HG02571 (cell line): ENCODE measurements at regions not wholly inside any gene's neighbourhood (a gene's known extent, or its start where the extent isn't known, plus 50 kb on each side); places are given as distances from the start of the nearest gene placed in this dataset.

Source experiments
- ATAC-seq: cut with Tn5 transposase; IDR thresholded peaks from one replicate; pipeline ENCODE4 v1.9.1; 2021; ENCODE audit warnings: mild to moderate bottlenecking, moderate library complexity; ENCODE audit not compliant: unreplicated experiment

DNA sequence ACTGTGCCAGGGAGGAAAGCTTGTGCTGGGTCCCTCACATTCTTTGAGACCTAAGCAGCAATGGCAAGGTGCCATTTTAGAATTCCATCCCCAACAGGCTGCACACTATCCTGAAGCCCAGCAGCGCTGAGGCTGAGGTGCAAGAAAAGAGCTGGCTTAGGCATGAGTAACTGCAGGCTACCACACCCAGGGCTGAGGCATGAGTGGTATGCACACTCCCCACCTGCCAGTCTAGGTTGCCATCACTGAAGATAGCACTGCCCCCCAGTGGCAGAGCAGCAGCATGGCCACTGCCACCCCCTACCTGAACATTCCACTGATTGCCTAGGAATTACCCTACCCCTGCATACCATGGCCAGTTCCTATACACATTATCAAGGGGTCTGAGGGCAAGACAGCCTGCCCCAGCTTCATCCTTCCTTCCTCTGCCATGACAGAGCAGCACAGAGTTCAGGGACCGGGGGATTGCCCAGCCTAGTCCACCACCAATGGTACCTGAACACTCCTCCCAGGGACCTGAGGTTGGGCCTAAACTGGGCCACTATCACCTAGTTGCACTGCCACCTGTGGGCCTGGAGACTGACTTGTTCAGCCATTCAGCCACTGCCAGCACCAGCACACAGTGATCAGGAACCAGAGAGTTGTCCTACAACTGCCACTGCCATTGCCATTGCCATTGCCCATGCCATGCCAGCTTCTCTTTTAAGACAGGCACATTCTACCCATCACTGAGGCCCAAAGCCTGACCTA is 129.8 kb downstream of the SATB1 start:
- ATAC-seq: peak; percentile 93

DNA sequence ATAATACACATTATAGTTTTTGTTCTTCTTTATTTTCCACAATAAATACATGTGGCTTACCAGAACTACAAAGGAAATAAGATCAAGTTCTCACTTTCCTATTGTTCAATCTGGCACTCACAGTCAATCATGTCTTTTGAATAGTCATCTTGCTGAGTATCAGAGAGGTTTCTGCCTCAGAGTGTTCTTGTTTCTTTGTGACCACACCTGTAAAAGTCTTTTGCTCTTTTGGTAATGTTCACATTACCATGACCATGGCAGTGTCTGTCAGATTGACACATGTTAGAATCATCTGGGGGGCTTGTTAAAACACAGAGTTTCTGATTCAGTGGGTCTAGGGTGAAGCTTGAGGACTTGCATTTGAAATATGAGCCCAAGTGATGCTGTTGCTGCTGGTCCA is 135.0 kb downstream of the SATB1 start:
- no peak for ATAC-seq

DNA sequence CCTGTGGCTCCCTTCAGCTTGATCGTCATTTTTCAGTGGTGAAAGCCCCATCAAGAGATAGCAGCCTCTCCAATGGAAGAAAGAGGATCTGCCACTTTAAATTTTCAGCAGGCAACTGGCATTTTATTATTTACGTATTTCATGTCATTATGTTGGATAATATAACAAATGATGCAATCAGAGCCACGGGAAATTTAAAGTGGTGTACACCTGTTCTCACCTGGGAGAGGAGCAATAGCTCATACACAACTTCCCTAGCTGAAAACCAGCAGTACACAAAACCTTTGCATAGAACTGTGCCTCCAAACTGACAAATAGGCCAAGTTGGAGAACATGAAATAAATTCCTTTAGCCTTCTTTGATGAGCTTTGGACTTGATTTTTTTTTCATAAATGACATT is 136.9 kb downstream of the SATB1 start:
- ATAC-seq: no peak

DNA sequence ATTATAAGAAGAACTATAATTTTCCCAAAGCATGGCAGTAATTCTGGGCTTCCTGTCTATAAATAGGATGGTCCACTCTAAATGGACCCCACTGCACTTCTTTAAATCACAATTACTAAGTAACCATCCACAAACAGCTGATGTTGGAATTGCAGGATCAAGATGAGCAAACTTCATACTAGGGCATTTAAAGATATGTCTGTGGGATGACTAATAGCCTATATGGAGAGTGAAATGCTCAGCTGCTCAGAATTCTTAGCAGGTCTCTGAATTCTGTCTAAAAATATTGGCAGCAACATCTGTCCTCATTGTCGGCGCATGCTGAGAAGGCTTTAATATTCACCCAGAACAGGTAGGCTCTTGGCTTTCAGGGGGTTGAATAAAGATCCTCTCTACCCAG is 140.4 kb downstream of the SATB1 start:
- ATAC-seq: no peak

DNA sequence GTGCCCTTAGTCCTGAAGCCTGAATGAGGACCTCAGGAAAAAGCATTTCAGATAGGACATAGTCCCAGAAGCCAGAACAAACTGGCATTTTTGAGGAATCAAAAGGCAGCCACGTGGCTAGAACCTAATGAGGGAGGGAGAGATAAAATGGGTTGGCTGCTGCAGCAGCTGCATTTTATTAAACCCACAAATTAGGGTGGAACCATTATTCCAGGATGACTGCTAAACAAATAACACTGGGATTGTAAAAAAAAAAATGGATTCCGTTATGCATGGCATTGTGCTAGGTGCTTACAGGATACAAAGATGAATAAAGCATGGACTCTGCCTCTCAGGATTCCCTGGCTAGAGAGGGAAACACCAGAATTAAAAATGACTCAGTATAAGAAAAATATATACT is 141.5 kb downstream of the SATB1 start:
- no peak for ATAC-seq

DNA sequence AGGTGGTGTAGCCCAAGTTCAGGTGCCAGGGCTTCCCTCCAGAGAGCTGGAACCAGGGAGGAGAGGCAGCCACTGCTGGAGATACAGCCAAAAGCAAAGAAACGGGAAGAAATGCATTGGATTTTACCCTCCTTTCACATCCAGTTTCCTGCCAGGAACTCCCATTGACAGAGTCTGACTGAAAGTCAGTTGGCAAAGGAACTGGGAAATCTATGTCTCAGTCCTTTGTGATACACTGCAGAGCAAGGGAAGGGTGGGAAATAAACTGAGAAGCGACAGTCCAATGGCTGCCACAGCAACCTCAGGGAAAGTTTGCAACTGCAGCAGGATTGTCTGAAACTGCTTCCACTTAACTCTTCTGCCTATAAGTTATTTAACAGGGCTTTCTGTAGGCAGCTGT is 142.6 kb downstream of the SATB1 start:
- no peak for ATAC-seq

DNA sequence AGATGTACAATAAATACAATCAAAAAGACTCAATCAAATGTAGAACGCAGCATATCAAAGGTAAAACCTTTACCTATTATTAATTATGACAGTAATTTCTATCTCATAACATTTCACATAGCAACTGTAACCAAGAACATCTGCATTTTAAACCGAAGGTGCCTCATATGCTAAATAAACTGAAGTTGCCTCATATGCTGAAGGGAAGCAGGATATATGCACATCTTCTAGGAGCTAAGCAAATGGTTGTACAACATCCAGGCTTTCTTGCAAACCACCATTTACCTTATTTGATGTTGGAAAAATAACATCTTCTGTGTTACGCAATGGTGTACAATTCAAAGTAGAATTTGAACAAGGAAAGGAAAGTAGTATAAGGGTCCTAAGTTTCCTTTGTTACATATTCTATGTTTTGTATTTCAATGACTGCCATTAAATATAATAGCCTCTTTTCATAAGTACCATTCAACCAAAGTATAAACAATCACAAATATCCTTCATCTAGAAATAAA is 145.9 kb downstream of the SATB1 start:
- no peak for ATAC-seq

DNA sequence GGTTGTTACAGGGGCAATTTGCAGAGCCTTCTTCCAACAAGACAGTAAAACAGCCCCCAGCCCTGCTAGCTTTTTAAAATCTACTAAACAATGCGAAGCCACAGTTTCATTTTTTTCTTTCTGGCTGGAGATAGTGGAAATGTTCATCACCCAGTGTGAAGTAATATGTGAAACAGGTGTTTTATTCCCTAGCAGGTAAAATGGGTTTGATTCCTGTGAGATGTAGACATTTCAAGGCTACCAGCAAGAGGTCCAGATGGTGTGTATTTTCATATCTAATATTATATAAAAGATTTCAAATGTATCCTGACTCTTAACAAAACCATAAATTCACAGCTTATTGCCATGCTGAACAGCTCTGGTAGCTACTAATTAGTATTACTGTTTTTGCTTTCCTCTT is 160.3 kb downstream of the SATB1 start:
- ATAC-seq: no peak

DNA sequence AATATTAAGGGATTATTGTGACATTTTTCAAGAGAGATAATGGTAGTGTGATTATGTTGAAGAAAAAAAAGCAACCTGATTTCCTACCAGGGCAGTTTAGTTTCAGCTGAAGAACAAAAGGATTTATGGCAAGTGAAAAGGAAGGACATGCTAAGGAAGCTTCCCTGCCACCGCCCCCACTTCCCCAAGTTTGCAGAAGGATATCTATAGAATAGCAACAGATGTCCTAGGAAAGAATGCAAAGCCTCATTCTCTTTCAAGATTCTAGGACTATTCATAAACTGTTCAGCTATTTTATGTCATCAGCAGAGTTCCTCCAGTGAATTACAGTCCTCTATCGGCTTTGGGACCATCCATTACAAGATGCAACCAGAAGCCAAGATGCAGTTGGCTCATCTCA is 160.8 kb downstream of the SATB1 start:
- no peak for ATAC-seq

DNA sequence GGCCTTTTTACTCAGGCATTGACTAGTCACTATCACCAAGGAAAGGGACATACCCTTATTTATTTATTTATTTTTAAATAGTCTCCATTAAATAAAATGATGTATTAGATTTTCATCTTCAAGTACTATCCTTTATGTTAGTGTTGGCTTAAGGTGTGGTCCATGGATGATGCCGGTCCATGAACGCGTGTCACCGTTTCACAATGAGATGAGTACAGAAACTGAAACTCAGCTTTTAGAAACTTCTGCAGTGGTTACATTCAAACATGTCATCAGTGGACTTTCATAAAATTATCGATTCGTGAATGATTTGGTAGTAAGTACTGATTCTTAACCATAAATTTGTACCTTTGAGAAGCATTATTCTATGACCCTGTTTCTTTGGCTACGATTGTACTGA is 166.6 kb downstream of the SATB1 start:
- no peak for ATAC-seq

DNA sequence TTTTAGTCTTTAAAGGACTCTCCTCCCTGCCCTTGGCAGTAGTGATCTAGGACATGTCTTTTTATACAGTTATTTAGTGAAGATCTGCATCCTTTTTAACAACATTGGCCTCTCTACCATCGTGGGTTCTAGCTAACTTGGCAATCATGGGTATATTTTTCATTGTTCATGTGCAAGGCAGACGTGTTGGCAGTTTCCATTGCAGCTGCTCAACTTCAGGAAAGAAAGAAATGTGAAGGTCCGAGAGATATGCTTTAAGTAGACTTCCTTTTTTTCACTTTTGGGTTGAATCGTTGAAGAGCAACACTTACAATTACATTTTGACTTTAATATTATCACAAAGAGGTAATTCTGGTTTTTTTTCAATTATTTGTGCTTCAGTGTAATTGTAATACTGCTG is 172.6 kb downstream of the SATB1 start:
- ATAC-seq: no peak

DNA sequence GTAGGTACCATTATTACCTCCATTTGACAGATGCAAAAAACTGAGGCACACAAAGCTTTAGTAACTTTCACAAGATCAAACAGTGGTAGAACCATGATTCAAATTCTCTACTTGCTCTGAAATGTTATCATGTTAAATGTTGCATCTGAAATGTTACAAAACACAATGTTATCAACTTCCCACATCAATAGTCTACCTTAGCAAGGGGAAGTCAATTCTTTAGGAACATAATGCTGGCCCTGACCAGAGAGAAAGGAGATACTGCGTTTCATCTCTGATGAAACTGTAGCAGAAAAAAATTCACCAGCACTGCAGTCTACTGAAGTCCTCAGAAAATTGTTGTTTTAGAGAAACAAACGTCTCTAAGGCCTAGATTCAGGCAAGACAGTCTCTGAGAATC is 174.1 kb downstream of the SATB1 start:
- no peak for ATAC-seq

DNA sequence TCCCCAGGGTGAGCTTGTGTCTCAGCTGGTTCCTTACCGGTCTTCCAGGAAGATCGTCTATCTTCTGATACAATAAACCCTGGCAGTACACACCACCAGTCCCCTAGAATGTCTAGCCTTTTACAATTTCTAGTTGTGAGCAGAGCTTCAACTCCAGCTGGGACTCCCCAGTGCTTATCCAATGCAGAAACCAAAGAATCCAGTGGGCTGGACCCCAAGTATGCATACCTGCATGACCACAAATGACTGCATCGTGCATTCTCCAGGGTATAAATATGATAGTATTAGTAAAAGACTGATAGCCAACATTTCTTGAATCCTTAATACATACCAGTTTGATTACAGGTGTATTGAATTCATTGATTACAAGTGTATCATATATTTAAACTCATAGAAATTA is 176.0 kb downstream of the SATB1 start:
- ATAC-seq: no peak

DNA sequence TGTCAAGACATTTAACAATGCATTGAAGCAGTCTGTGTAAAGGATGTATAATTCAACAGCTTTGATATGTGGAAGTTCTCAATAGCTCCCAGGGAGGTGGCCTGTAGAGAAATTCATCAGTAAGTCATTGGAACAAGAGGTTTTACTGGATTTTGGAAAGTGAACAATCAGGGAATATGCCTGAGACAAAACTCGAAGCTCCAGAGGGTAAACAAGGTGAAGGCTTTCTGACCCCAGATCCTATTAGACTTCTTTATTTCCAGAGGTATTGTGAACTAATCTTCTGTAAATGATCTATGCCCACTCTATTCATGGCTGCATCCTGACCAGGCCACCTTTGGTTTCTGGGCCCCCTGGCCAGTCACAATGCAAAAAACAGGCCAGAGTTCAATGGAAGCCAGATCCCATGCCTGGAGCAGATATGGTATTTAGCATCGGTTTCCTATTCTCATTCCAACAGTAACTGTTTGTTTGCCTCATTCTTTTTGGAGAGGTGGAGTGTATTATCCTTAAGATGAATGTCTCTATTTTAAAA is 177.3 kb downstream of the SATB1 start:
- ATAC-seq: no peak

DNA sequence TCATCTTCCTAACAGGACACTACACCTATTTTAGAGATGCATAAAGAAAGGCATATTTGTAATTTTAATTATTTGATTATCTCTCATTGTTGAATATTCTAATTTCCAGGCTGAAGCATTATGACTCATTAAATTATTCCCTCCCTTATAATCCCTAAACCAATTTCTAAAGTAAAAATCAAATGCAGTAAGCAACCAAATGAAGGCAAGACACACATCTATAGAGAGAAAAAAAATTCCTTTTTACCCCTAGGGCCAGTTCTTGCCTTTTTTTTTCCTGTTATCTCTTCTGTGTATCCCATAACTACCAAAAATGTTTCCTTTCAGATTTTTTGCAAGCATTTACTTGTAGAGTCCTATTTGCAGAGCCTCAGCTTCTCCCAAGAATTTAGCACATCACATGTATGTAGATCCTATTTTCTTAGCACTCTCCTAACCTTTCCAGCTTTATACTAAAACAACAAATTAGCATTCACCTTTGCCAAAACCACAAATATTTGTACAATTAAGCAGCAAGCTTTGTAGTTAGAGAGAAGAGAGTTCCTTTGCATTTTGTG is 177.9 kb downstream of the SATB1 start:
- ATAC-seq: no peak

DNA sequence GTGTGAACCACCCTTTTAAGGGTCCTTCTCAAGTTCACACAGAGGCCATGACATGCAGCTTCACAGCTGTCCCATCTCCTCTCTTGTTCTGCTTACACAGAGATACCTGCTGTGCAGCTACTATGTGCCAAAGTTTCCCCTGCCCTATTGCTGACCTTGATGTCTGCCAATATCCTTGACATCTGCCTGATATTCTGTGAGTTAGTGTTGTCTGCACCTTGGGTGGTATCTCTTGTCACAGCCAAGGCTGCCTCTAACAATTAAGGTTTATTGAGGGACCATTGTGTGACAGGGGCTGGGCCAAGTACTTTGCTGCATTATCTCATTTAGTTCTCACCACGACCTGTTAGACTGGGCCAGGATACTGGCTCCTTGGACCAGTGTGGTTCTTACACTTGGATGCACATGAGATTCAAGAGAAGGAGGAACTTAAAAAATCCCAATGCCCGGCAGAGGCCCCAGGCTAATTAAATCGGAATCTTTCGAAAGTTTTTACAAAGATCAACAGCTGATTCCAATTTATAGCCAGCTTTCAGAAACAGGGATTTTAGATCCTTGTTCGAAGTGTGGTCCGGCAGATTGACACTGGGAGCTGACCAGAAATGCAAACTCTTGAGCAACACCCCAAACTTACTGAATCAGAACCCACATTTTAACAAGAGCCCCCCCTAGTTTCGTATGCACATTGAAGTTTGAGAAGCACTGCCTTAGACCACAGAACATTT is 178.6 kb downstream of the SATB1 start:
- ATAC-seq: no peak

DNA sequence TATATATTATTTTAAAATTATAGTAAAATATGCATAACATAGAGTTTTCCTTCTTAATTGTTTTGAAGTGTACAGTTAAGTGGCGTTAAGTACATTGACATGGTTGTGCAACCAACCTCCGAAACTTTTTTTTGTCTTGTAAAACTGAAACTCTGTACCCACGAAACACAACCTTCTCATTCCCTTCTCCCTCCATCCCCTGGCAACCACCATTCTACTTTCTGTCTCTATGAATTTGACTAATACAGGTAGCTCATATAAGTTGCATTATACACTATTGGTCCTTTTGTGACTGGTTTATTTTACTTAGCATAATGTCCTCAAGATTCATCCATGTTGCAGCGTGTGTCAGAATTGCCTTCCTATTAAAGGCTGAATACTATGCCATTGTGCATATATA is 179.4 kb downstream of the SATB1 start:
- no peak for ATAC-seq

DNA sequence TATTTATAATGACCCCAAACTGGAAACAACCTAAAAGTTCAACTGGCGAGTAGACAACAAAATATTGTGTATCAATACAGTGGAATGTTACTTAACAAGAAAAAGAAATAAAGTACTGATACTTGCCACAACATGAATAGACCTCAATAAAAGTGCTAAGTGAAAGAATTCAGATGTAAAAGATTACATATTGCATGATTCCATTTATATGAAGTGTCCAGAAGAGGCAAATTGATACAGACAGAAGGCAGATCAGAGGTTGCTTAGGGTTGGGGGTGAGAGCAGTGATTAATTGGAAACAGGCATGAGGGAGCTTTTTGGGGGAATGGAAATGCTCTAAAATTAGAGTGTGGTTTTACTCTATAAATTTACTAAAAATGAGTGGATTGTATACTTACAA is 183.3 kb downstream of the SATB1 start:
- no peak for ATAC-seq

DNA sequence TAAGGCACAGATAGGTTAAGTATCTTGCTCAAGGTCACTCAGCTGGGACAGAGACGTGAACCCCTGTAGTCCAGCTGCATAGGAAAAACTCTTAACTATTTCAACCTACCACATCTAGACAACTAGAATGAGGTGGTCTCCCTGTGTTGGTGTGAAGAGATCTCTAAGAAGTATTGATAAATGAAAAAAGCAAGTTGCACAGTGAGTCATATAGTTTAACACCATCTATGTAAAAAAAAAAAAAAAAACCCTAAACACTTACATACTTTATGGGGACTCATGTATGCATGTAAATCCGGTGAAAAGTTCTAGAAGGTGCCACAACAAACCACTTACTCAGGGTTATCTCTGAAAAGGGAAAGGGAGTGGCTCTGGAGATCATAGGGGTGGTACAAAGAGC is 185.5 kb downstream of the SATB1 start:
- no peak for ATAC-seq

DNA sequence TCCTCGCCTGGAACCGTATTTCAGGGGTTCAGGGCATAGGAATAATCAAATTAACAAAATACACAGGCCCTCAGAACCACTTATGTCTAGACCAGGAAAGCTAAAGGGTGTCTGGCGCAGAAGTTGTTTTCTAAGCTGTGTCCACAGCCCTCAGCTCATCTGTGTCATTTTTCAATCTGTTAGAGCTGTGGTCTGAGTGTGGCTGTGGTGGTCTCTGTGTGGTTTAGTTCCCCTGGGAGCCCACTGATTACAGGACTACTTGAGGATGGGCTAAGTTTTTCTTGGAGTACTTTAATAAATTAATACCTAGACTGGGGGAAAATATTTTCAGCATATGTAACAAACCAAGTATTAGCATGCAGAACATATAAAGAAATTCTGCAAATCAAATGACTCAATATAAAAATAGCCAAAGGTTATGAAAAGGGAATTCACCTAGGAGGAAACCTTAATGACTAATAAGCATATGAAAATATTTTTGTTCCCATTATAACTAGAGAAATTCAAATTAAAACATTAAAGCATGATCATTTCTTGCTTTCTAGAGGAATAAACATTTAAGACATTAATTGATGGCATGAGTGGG is 186.3 kb downstream of the SATB1 start:
- no peak for ATAC-seq

DNA sequence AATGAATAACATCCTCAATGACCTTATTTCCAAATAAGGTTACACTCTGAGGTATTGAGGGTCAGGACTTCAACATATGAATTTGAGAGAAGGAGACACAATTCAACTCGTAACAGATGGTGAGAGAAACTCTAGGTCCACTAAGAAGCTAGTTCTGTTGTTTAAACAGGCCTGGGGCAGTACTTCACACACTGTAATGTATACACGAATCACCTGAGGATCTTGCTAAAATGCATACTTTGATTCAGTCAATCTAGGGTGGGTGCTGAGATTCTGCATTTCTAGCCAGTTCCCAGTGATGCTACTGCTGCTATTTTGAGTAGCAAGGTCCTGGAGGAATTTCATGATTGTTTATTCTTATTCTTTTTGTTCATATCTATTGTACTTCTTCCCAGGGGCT is 186.8 kb downstream of the SATB1 start:
- ATAC-seq: no peak
